ENCODE measurements at regions not wholly inside any gene's neighbourhood (a gene's known extent, or its start where the extent isn't known, plus 50 kb on each side); places are given as distances from the start of the nearest gene placed in this dataset.

DNA sequence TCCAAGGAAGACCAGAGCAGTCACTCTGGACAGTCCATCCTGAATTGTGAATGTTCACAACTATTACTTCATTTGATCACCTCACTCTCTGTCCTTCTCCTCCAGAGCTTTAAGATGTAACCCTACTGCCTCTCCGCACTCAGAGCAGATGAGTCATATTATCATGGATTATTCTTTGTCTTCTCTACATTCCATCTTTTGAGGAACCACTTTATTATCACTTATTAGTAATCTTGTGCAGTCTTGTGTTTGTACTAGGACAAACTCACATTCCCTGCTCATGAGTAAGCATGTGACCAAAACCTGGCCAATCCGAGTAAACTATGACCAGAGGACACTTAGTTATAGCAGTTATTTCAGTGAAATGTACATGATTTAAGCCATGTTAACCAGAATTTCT lies 401.5 kb upstream of the ADGRB3 start (continued):
- TF ChIP-seq, protein P1, sequence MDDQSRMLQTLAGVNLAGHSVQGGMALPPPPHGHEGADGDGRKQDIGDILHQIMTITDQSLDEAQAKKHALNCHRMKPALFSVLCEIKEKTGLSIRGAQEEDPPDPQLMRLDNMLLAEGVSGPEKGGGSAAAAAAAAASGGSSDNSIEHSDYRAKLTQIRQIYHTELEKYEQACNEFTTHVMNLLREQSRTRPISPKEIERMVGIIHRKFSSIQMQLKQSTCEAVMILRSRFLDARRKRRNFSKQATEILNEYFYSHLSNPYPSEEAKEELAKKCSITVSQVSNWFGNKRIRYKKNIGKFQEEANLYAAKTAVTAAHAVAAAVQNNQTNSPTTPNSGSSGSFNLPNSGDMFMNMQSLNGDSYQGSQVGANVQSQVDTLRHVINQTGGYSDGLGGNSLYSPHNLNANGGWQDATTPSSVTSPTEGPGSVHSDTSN (IDR thresholded peaks at IDR 0.05; ENCODE audit: insufficient replicate concordance, low read depth, low read length): no peak
- TF ChIP-seq ESRRA (IDR thresholded peaks at IDR 0.05; ENCODE audit: low read length) (no peak), SREBF1 (IDR thresholded peaks at IDR 0.05; ENCODE audit: low read length) (no peak), ZBTB40 (IDR thresholded peaks at IDR 0.05; ENCODE audit: borderline replicate concordance) (no peak), POLR2AphosphoS5 (IDR thresholded peaks at IDR 0.05; ENCODE audit: low read length) (no peak), JUND (IDR thresholded peaks at IDR 0.05; ENCODE audit: low read depth, low read length) (no peak), CHD2 (IDR thresholded peaks at IDR 0.05; ENCODE audit: borderline replicate concordance, low read depth, low read length) (no peak), SPI1 (IDR thresholded peaks at IDR 0.05; ENCODE audit: borderline replicate concordance, insufficient read depth, low read depth, low read length) (no peak), SUPT20H (IDR thresholded peaks at IDR 0.05; ENCODE audit: borderline replicate concordance, control insufficient read depth, low read depth, low read length) (no peak), MYB (IDR thresholded peaks at IDR 0.05; ENCODE audit: borderline replicate concordance, low read depth, low read length) (no peak), ZSCAN29 (IDR thresholded peaks at IDR 0.05) (no peak), RUNX3 (IDR thresholded peaks at IDR 0.05; ENCODE audit: low read length) (no peak), BMI1 (IDR thresholded peaks at IDR 0.05; ENCODE audit: borderline replicate concordance) (no peak), BRCA1 (IDR thresholded peaks at IDR 0.05; ENCODE audit: low read depth, low read length) (no peak)
